HG02623 (cell line): ENCODE measurements at regions not wholly inside any gene's neighbourhood (a gene's known extent, or its start where the extent isn't known, plus 50 kb on each side); places are given as distances from the start of the nearest gene placed in this dataset.

Experiments used
- ATAC-seq: cut with Tn5 transposase; IDR thresholded peaks from one replicate; pipeline ENCODE4 v1.9.1; 2021; ENCODE audit warnings: moderate library complexity; ENCODE audit not compliant: unreplicated experiment

DNA sequence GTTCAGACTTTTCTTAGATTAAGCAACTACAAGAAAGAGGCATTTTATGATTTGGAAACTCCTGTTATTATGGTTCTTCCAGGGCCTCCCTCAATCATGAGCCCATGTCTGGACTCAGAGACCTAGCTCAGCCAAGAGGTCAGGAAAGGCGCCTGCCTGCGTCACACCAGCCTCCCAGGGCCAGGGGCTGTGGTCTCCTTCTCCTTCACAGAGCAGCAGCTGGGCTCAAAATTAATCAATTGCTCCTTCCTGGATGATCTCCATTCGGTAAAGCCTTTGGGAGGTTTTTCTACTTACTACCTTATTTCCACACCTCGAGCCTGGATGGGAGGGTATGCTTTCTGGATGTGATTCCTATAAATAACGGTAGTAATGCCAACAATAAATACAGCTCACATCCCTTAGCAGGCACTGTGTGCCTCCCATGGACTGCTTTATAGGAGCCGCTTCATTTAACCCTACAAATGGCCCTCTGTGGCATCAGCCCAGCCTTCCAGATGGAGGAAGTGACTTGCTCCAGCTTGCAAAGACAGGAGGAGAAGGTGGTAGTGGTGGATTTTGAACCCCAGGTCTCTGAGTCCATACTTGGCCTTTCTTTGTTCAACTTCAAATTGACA is 1445.6 kb downstream of the TBC1D22A start:
- ATAC-seq = no peak

DNA sequence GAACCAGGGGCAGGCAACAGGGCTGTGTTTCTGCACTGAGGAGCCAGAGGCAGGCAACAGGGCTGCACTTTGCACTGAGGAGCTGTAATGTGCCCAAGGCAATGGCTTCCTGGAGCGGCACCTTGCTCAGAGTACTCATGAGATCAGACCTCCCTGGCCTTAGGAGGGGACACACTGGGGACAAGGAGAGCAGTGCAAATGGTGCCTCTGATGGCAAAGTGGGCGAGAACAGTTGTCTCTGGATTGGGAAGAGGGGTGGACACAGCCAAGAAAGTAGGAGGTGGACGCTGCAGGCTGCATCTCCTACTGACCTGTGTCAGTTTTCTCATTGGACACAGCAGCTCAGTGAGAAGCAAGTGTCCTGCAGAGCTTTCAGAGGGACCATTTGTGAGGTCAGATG is 1443.3 kb downstream of the TBC1D22A start:
- no peak for ATAC-seq

DNA sequence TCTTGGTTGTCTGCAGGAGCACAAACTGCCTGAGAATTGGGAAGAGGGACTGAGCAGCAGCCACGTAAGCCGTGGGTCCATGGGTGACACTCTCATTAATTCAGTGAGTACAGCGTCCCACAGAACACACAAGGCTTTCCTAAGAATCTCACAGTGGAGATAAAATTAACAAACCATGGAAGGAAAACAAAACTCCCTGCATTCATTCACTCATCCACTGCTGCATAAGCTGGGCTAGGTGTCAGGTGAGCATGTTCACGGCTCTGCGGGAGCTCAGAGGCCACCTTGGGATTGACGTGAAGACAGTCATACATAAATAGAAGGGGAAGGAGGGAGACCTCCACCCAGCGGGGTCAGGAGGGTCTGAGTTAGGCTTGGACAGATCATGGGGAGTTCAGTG is 1442.7 kb downstream of the TBC1D22A start:
- no peak for ATAC-seq

DNA sequence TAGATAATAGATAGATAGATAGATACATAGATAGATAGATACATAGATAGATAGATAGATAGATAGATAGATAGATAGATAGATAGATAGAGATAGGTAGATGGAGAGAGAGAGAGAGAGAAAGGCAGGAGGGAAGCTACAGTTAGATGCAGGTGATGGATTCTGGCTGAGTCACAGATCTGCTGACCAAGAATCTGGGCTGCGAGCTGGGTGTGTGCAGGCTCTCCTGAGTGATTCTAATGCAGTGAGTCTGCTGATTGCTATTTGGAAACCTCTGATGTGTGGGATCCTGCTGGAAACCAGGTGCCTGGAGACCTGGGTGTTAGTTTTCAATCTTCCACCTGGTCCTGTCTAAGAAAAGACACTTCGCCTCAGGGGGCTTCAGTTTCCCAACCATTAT is 1441.8 kb downstream of the TBC1D22A start:
- no peak for ATAC-seq

DNA sequence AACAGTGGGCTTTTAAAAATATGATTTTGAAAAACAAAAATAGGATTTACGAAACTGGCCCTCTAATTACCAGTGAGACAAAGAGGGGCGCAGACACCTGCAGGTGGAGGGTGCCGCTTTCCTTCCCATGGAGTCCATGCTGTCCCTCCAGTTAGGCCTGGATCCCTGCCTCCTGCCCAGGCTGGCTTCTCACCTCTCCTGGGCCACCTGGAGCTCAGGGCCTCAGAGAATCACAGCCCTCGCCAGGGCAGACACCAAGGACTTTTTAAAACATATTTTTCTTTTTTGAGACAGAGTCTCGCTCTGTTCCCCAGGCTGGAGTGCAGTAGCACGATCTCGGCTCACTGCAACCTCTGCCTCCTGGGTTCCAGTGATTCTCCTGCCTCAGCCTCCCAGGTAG is 1437.2 kb downstream of the TBC1D22A start:
- no peak for ATAC-seq

DNA sequence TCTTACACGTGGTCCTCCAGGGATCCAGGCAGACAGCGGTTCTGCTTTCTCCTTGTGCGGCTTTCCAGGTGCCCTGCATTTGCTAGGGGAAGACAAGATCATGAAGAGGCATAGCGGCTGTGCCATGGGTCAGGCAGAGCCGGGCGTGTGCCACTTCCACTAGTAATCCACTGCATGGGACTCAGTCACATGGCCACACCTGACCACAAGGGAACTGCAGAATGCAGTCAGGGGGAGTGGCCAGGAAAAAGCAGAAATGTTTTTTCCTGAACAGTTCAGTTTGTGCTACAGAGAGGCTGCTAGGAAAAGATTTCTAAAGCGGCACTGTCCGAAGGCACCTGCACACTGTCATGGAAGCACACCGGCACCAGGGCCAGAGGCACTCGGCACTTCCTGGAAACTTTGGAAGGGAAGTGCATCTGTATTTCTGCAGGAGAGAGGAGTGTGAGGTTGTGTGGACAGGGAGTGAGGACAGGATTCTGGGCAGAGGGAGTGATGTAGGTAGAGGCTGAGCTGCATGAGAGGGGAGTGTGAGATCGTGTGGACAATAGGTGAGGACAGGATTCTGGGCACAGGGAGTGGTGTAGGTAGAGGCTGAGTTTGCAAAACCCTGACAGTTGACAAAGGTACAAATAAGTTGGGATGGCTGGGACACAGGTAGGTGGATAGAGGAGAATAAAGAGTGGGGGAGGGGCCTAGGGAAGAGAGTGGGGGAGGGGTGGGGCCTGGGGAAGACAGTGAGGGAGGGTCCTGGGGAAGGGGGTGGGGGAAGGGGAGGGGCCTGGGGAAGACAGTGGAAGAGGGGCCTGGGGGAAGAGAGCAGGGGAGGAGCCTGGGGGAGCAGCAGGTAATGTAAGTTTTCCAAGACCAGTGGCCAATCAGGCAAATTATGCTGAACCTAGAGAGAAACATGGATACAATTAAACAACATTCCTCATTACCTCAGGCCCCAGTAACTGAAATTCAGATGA is 1436.3 kb downstream of the TBC1D22A start:
- no peak for ATAC-seq

DNA sequence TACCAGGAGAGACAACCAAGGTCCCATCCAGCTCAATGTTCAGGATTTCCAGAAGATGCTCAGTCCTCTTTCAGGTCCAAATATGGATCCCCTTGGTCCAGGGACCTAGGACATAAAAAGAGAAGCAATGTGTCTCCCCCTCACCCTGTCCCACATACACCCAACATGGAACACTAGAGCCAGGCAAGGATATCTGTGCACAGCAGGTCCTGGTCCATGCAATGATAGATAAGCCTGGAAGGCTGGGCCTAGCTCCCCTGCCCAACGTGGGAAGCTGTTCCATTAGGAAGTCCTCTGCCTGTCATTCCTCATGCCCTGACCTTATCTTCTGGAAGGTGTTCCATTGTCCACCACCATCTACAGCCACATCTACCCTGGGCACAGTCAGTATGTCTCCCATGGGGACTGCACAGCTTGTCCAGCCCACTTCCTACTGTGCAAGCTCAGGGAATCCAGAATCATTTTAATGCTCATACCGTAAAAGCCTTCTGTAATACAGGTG is 1434.8 kb downstream of the TBC1D22A start:
- ATAC-seq = no peak

DNA sequence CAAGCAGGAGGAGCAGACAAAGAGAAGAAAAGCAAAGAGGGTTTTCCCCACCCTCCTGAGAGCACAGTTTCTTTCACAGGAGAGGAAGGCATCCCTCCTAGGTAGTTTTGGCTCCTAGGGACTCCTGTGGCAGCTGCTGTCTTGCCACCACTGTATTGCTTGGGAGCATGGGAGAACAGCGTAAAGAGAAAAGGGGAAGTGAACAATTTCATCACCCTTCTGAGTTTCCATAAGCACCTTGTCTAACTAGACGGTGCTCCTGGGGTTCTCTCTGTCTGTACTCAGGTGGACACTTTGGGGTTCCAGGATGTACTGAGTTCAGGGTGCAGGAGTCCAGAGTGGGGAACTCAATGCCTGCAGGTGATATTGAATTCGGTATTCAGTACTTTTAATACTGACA is 1430.5 kb downstream of the TBC1D22A start:
- no peak for ATAC-seq

DNA sequence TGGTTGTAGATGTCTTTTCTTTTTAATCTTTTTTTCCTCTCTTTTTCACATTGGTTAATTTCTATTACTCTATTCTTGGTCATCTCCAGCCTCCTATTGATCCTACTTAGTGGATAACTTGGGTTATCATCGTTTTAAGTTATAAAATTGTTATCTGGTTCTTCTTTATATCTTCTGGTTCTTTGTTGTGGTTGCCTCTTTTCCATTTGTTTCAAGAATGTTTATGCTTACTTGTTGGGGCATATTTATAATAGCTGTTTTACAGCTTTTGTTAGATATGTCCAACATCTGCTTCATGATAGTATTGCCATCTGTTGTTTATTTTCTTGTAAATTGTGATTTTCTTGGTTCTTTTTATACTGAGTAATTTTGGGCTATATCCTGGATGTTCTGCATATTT is 1429.6 kb downstream of the TBC1D22A start:
- ATAC-seq = no peak

DNA sequence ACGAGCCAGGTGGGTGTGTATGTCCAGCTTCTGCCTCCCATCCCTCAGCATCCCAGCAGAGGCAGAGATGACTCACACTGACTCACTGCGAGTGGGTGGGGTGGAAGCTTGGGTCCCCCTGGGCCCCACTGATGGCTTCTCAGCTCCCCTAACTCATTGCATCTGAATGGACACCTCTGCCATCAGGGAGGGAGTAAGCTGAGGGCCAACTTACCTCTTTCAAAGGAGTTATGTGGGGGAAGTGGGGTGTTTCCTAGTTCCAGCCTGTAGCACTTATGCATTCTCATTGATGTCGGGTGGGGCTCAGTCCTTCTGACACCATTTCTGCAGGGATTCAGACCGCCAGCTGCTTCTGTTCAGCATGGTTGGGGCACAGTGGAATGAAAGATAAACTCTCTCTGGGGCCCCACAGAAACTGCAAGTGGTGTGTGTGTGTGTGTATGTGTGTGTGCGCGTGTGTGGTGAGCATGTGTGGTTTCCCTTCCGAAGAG is 1425.8 kb downstream of the TBC1D22A start:
- no peak for ATAC-seq

DNA sequence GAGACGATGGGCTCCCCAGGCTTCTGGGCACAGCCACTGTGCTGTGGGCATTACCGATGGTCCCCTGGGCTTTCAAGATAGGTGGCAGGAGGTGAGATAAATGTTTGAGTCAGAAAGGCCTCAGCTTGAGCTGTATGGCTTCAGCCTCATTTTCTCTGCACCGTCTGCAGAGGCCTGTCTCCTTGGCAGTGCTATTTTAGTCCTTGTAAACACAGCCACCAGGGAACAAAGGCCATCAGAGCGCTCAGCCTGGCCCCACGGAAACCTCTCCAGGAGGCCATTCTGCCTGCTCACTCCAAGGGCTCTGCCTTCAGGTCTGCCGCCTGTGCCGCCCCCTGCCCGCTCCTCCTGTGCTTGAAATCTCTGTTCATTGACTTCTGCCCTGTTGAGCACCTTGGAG is 1424.9 kb downstream of the TBC1D22A start:
- ATAC-seq = no peak

DNA sequence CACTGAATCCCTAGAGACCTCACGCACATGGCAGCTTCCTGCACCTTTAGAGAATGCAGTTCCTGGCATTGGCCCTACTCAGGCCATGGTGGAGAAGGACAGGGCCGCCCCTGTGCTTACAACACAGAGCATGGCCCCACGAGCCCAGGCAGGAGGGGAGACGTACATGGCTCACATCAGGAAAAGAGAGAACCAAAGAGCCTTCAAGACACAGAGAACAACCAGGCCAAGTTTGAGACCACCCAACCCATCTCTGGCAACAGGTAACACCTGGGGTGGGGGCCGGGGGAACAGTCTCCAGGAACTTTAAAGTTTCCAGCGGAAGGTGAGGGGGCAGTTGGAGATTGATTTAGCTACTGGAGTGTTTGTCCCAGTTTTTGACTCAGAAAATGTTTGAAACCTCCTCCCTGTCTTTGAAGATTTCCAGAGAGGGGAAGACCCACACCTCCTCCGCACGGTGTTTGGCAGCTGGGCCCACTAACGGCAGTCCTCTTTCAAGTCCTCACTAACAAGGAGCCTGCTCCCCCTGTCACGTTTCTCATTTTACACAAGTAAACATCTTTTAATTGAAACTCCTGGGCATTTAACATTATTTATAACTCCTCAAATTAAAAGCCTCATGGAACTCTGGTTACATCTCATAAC is 1423.8 kb downstream of the TBC1D22A start:
- ATAC-seq = no peak

DNA sequence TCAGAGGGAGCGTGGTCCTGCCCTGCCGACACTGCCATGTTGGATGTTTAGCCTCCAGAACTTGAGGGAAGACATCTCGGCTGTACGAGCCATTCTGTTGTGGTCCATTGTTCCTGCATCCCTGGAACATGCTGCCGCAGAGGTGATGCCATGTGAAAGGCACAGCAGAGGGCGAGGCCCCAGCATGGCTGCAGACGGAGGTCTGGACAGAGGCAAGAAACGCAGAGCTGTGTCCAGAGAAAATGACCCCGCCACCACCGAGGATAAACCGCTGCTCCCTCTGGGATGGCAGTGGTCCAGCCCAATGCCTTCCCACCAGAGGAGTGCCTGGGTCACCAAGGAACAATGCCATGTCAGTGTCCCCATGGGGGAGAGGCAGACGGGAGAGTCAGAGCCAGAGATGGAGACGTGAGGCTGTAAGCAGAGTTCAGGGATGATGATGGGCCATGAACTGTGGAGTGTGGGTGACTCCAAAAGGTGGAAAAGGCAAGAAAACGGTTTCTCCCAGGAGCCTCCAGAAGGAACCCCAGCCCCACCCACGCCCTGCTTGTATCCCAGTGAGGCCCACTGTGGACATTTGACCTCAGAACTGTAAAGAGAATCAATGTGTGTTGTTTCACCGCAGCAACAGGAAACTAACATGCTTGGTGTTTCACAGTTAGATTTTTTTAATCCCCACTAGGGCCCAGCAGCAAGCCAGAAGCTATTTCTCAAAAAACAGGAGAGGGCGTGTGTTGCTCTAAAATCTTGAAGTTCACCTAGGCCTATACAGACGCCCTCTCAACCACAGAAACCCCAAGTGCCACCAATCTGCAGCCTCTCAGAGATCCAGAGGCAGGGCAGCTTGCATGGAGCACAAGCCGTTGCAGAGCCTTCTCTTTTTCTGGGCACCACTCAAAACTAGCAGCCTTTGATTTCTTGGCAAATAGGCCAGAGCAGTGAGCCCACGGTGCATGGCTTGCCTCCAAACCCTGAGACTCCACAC is 1422.9 kb downstream of the TBC1D22A start:
- no peak for ATAC-seq

DNA sequence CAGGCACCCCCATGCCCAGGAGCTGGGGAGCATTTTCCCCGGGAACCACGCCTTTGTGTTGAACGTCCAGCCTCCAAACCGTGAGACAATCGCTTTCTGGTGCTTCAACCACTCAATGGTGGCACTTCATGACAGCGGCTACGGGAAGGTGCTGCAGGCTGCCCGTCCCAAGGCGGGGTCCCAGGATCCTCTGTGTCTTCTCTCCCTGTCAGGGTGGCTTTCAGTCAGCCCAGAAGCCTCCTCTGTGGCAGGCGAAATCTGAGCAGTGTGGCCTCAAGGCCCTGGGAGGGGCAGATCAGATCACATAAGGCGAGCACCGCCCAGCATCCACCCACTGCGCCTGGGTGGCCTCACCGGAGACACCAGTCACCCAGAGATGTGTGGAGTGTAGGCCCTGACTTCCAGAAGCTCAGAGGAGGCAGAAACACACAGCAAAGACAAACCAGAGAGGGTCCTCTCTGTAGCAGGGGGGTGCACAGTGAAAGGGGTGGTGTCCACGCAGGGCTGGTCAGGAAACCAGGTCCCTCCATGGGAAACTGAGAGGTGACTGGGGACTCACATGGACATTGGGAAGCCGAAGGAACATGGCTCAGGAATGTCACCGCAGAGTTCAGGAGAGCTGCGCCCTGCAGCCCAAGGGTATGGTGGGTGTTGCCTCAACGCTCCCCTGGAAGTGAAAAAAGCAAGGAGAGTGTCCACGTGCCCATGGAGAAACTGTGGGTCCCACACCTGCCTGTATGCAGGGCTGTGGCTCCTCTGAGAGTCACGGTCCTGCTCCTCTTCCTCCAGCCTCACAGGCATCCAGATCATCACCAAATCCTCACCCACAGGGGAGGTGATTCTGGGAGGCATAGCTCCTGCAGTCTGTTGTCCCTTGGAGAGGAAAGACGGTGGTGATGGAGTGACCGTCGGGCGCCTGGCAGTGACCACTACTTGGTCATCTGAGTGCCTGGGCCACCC is 1420.7 kb downstream of the TBC1D22A start:
- no peak for ATAC-seq

DNA sequence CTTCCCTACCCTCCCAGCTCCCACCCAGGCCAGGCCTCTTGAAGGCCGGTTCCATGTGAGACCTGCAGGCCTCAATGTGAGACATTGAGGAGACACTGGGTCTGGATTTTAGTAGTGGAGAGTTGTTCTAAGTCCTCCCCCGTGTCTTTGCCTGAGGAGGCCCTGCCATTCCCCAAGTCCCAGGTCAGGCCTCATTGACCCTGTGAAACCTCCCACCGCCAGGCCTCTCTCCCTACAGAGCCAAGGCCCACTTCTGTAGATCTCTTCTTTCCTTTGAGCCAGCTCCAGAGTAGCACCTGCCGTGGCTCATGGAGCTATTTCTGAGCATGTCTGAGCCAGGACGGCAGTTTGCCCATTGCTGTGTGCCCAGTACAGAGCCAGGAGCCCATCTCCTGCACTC is 1419.6 kb downstream of the TBC1D22A start:
- no peak for ATAC-seq

DNA sequence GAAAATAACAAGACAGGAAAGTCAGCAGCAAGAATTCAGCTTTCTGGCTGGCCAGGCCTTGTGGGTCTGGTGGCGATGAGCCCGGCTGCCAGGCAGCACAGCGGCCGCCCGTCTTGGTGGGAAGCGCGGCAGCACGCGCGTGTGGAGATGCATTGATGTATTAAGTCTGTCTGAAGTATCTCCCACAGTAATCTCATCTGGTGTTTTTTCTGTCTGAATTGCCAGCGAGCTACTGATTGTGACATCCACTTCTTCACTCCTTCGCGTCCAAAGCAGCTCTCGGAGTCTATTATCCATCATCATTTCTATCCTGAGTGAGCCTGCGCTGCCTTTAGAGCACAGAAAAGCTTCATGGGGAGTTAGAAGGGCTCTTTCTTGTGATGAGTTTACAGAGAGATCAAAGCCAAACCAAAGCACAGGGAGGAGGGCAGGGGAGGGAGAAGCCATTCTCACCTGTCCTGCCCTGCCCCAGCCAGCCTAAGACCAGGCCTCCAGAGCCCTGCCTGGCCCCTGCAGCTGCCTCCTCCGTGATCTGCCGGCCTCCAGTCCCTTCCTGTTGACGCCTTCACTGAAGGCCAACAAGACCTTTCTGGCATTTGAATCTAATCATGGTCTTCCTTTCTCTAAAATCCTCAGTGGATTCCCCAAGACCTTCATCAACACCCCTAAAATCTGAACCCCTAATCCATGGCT is 1419.0 kb downstream of the TBC1D22A start:
- no peak for ATAC-seq

DNA sequence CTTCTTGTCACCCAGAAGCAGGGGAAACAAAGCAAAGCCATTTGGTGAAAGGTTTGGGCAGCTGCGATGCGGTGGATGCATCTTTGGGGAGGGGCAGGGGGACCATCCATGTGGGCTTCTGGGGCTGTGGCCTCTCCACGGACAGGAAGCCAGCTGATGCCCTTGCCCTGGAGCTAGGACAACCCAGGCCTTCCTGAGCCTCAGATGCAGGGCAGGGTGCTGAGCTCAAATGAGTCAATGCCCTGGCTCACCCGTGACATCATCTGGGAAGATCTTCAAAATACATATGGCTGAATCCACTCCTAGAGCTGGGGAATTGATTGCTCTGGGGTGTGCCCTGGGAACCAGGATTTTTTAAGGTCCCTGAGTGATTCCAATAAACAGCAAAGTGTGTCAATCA is 1418.2 kb downstream of the TBC1D22A start:
- ATAC-seq = no peak
